ENCODE measurements at regions not wholly inside any gene's neighbourhood (a gene's known extent, or its start where the extent isn't known, plus 50 kb on each side); places are given as distances from the start of the nearest gene placed in this dataset.

DNA sequence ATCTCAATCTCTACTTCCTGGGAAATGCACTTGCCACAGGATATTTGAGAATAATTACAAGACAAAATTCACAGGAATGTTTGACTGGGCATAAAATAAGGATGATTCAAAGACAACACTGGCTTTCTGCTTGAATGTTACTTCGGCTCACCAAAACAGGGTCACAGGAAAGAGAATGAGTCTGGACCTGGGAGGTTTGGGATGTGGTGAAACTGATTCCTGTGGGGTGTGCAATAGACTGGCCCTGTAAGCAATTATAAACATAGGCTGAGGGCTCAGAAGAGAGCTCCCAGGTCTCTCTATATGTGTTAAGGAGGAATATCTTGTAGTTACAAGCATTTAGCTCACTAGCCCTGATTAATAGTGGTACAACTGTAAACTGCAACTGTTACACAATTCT lies 613.9 kb upstream of the CELF2 start:
- TF ChIP-seq EZH2phosphoT487 (IDR thresholded peaks at IDR 0.05; ENCODE audit: insufficient read depth, low read depth) = no peak
- no peak for TF ChIP-seq EZH2 (IDR thresholded peaks at IDR 0.05; ENCODE audit: insufficient read depth, poor library complexity, severe bottlenecking)
